ENCODE measurements at regions not wholly inside any gene's neighbourhood (a gene's known extent, or its start where the extent isn't known, plus 50 kb on each side); places are given as distances from the start of the nearest gene placed in this dataset.

DNA sequence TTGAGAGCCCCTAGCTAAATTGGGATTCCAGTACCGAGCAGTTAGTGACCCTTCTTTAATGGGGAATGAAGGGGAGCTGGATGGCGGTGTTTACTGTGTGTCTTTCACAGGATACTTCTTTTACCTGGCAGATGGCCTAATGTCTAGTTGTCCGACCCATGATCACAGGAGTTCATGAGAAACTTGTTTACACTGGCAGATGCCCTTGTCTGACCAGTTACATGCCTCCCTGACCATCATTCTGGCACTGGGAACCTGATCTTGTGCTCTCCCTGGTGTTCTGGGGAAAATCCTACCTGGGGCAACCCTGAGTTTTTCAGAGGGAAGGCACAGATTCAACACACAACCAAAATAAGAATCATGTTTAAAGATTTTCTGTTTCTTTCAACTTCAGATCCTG lies 120.1 kb upstream of the SLC13A1 start:
- TF ChIP-seq, protein P1, sequence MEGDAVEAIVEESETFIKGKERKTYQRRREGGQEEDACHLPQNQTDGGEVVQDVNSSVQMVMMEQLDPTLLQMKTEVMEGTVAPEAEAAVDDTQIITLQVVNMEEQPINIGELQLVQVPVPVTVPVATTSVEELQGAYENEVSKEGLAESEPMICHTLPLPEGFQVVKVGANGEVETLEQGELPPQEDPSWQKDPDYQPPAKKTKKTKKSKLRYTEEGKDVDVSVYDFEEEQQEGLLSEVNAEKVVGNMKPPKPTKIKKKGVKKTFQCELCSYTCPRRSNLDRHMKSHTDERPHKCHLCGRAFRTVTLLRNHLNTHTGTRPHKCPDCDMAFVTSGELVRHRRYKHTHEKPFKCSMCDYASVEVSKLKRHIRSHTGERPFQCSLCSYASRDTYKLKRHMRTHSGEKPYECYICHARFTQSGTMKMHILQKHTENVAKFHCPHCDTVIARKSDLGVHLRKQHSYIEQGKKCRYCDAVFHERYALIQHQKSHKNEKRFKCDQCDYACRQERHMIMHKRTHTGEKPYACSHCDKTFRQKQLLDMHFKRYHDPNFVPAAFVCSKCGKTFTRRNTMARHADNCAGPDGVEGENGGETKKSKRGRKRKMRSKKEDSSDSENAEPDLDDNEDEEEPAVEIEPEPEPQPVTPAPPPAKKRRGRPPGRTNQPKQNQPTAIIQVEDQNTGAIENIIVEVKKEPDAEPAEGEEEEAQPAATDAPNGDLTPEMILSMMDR (IDR thresholded peaks at IDR 0.05; ENCODE audit: unreplicated experiment): no peak
- no peak for DNase-seq (ENCODE audit: low spot score)
- no peaks in the 10 kb centered on the region for H3K27me3 Mint-ChIP-seq (ENCODE audit: unreplicated experiment)
- no peak overlapping the region for H3K4me3 Mint-ChIP-seq (ENCODE audit: unreplicated experiment)
- H3K36me3 Mint-ChIP-seq (ENCODE audit: low read depth, unreplicated experiment): peaks cover 11% of the 10 kb centered on the region
- H3K27ac Mint-ChIP-seq (ENCODE audit: unreplicated experiment): no peak overlapping the region
- peaks cover 5% of the 10 kb centered on the region for H3K4me1 Mint-ChIP-seq (ENCODE audit: unreplicated experiment)
- peaks cover 6% of the 10 kb centered on the region for H3K9me3 Mint-ChIP-seq (ENCODE audit: unreplicated experiment)

- DNase-seq (ENCODE audit: low spot score): no peak
- Mint-ChIP-seq H3K9me3 (ENCODE audit: unreplicated experiment) (no peaks in the 10 kb centered on the region), H3K4me1 (ENCODE audit: unreplicated experiment) (peaks cover 8% of the 10 kb centered on the region), H3K27me3 (ENCODE audit: unreplicated experiment) (no peaks in the 10 kb centered on the region), H3K36me3 (ENCODE audit: low read depth, unreplicated experiment) (no peaks in the 10 kb centered on the region), H3K4me3 (ENCODE audit: unreplicated experiment) (no peak overlapping the region), H3K27ac (ENCODE audit: unreplicated experiment) (no peak overlapping the region)
- TF ChIP-seq, protein P1 (IDR thresholded peaks at IDR 0.05; ENCODE audit: unreplicated experiment): no peak
Measured at GRCh38 chr7:123314886-123315285, 115.1 kb upstream of the SLC13A1 start.

GRCh38 chr7:123308254-123308951 lies 108.6 kb upstream of the SLC13A1 start:
- no peak for DNase-seq (ENCODE audit: low spot score)
- H3K27ac Mint-ChIP-seq (ENCODE audit: unreplicated experiment): no peak overlapping the region
- no peaks in the 10 kb centered on the region for H3K27me3 Mint-ChIP-seq (ENCODE audit: unreplicated experiment)
- no peaks in the 10 kb centered on the region for H3K36me3 Mint-ChIP-seq (ENCODE audit: low read depth, unreplicated experiment)
- no peaks in the 10 kb centered on the region for H3K4me1 Mint-ChIP-seq (ENCODE audit: unreplicated experiment)
- no peaks in the 10 kb centered on the region for H3K9me3 Mint-ChIP-seq (ENCODE audit: unreplicated experiment)
- no peak overlapping the region for H3K4me3 Mint-ChIP-seq (ENCODE audit: unreplicated experiment)
- TF ChIP-seq, protein P1 (IDR thresholded peaks at IDR 0.05; ENCODE audit: unreplicated experiment): no peak

- no peaks in the 10 kb centered on the region for H3K9me3 Mint-ChIP-seq (ENCODE audit: unreplicated experiment)
- H3K27me3 Mint-ChIP-seq (ENCODE audit: unreplicated experiment): no peaks in the 10 kb centered on the region
- no peaks in the 10 kb centered on the region for H3K4me1 Mint-ChIP-seq (ENCODE audit: unreplicated experiment)
- H3K27ac Mint-ChIP-seq (ENCODE audit: unreplicated experiment): no peak overlapping the region
- H3K36me3 Mint-ChIP-seq (ENCODE audit: low read depth, unreplicated experiment): no peaks in the 10 kb centered on the region
- TF ChIP-seq, protein P1 (IDR thresholded peaks at IDR 0.05; ENCODE audit: unreplicated experiment): no peak
- DNase-seq (ENCODE audit: low spot score): no peak
- no peak overlapping the region for H3K4me3 Mint-ChIP-seq (ENCODE audit: unreplicated experiment)
Measured at GRCh38 chr7:123305840-123306375, 106.1 kb upstream of the SLC13A1 start.

DNA sequence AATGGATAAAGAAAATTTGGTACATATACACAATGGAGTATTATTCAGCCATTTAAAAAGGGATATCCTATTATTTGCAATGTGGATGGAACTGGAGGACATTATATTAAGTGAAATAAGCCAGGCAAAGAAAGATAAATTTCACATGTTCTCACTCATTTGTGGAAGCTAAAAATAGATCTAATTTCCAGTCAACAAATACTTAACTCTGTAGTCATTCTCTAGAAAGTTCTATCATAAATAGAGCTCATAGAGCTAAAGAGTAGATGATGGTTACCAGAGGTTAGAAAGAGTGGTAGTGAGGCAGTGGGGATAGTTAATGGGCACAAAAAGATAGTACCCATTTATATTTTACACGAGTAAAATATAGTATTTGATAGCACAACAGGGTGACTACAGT lies 104.2 kb upstream of the SLC13A1 start:
- DNase-seq (ENCODE audit: low spot score): no peak
- Mint-ChIP-seq H3K4me1 (ENCODE audit: unreplicated experiment) (no peaks in the 10 kb centered on the region), H3K9me3 (ENCODE audit: unreplicated experiment) (no peaks in the 10 kb centered on the region), H3K27me3 (ENCODE audit: unreplicated experiment) (no peaks in the 10 kb centered on the region), H3K4me3 (ENCODE audit: unreplicated experiment) (no peak overlapping the region), H3K27ac (ENCODE audit: unreplicated experiment) (no peak overlapping the region), H3K36me3 (ENCODE audit: low read depth, unreplicated experiment) (no peaks in the 10 kb centered on the region)
- TF ChIP-seq, protein P1 (IDR thresholded peaks at IDR 0.05; ENCODE audit: unreplicated experiment): no peak

Measured in endothelial cell (in vitro differentiated cells).